Endodermal cell (in vitro differentiated cells): ENCODE measurements at regions not wholly inside any gene's neighbourhood (a gene's known extent, or its start where the extent isn't known, plus 50 kb on each side); places are given as distances from the start of the nearest gene placed in this dataset.
A peak's percentile ranks its signal among the peaks of the same experiment; 100 is the strongest.

Experiments
- DNase-seq: peaks from one replicate; pipeline ENCODE4 v3.0.0-alpha.2; 2017
- H3K27ac ChIP-seq: 2 replicates; pipeline ENCODE4 v1.5.1; 2013; ENCODE audit warnings: mild to moderate bottlenecking, low read depth, low read length, moderate library complexity
- H3K27me3 ChIP-seq: 2 replicates; pipeline ENCODE4 v1.6.1; 2013; ENCODE audit warnings: mild to moderate bottlenecking, low read length, moderate library complexity; ENCODE audit not compliant: insufficient read depth, control insufficient read depth, poor library complexity, severe bottlenecking
- H3K36me3 ChIP-seq: 2 replicates; pipeline ENCODE4 v1.7.0; 2013; ENCODE audit warnings: mild to moderate bottlenecking, low read length, moderate library complexity; ENCODE audit not compliant: control insufficient read depth, insufficient read depth
- H3K4me1 ChIP-seq: one replicate; pipeline ENCODE4 v1.7.0; 2013; ENCODE audit warnings: low read length; ENCODE audit not compliant: control insufficient read depth, insufficient read depth
- H3K4me3 ChIP-seq: 2 replicates; pipeline ENCODE4 v1.5.1; 2013; ENCODE audit warnings: mild to moderate bottlenecking, low read length, moderate library complexity
- H3K9ac ChIP-seq: 2 replicates; pipeline ENCODE4 v1.6.1; 2013; ENCODE audit warnings: mild to moderate bottlenecking, low read length, moderate library complexity; ENCODE audit not compliant: poor library complexity, severe bottlenecking; ENCODE audit errors: extremely low read depth
- H3K9me3 ChIP-seq: 2 replicates; pipeline ENCODE4 v1.6.1; 2013; ENCODE audit warnings: mild to moderate bottlenecking, low read length, moderate library complexity; ENCODE audit not compliant: control insufficient read depth
- H3K27ac Mint-ChIP-seq: 2 replicates; pipeline ENCODE4 v1.8.0; 2020; ENCODE audit warnings: mixed read lengths
- H3K27me3 Mint-ChIP-seq: 2 replicates; pipeline ENCODE4 v1.8.0; 2021; ENCODE audit warnings: mild to moderate bottlenecking, mixed read lengths; ENCODE audit not compliant: insufficient read depth
- H3K36me3 Mint-ChIP-seq: 2 replicates; pipeline ENCODE4 v1.8.0; 2020; ENCODE audit warnings: low read depth, mixed read lengths
- H3K4me1 Mint-ChIP-seq: 2 replicates; pipeline ENCODE4 v1.8.0; 2020; ENCODE audit warnings: mixed read lengths
- H3K4me3 Mint-ChIP-seq: 2 replicates; pipeline ENCODE4 v1.8.0; 2020; ENCODE audit warnings: mild to moderate bottlenecking, moderate library complexity, mixed read lengths
- H3K9me3 Mint-ChIP-seq: 2 replicates; pipeline ENCODE4 v1.8.0; 2020; ENCODE audit warnings: mild to moderate bottlenecking, mixed read lengths
- WGBS, 2 experiments: methylation state at CpG; one replicate each; pipeline versions ENCODE4 v1.1.5 to v1.1.7; 2013; ENCODE audit warnings: missing lambda C conversion rate in 2 of 2, mixed read lengths in 1 of 2; ENCODE audit not compliant: insufficient coverage in 1 of 2, insufficient read length in 1 of 2; 5-methylcytosine and 5-hydroxymethylcytosine counted together
- TF ChIP-seq, protein P1 (sequence below): fragments of 200-600 bp; sonication (generic); conservative IDR thresholded peaks from 2 replicates; pipeline ENCODE4 v1.5.0; 2021; ENCODE audit warnings: antibody characterized with exemption, mild to moderate bottlenecking

DNA sequence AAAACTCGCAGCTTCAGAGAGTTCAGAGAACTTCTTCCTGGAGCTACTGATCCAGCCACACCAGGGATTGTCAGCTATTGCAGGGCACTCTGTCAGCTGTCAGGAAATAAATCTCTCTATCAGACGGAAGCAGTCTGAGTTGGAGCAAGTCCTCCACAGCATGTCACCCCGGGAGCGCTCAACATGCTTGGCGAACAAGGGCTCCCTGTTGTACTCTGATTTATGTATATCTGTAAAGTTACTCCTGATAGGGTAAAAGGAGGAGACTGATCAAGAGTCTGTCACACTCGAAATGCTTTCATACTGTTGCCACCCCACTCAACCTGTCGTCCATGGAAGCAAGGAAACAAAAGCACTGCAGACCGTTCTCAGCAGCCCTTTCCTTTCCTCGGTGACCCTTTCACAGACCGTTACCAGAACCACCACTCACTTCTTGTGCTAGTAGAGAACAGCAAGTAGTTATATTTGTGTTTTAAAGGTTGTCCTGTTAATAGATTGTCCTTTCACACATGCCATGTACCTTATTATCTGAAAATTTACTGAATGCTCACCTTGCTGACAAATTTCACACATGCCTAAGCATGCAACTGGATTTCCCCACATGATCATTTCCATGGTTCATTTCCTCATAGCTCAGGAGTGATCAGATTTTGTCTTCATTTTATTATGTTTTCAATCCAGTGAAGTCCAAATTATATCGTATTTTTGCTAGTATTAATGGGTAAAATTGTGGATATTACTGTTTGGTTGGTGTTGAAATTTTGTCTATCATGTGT, 2108.9 kb upstream of the TENM3 start:
- Histone ChIP-seq H3K4me3 (no peak overlapping the region), H3K36me3 (no peaks in the 10 kb centered on the region), H3K9me3 (no peaks in the 10 kb centered on the region), H3K27me3 (no peaks in the 10 kb centered on the region), H3K27ac (no peak overlapping the region), H3K9ac (no peak overlapping the region), H3K4me1 (peaks cover 7% of the 10 kb centered on the region)
- H3K4me1 Mint-ChIP-seq: peaks cover 33% of the 10 kb centered on the region
- no peak overlapping the region for H3K4me3 Mint-ChIP-seq
- peak overlapping the region; percentile 49 for H3K27ac Mint-ChIP-seq
- peak; percentile 54 for DNase-seq
- WGBS, 2 experiments: 65 to 75% methylated on average over 3 to 11 of the region's 11 CpGs
- H3K9me3 Mint-ChIP-seq: no peaks in the 10 kb centered on the region
- TF ChIP-seq, protein P1, sequence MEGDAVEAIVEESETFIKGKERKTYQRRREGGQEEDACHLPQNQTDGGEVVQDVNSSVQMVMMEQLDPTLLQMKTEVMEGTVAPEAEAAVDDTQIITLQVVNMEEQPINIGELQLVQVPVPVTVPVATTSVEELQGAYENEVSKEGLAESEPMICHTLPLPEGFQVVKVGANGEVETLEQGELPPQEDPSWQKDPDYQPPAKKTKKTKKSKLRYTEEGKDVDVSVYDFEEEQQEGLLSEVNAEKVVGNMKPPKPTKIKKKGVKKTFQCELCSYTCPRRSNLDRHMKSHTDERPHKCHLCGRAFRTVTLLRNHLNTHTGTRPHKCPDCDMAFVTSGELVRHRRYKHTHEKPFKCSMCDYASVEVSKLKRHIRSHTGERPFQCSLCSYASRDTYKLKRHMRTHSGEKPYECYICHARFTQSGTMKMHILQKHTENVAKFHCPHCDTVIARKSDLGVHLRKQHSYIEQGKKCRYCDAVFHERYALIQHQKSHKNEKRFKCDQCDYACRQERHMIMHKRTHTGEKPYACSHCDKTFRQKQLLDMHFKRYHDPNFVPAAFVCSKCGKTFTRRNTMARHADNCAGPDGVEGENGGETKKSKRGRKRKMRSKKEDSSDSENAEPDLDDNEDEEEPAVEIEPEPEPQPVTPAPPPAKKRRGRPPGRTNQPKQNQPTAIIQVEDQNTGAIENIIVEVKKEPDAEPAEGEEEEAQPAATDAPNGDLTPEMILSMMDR: no peak
- no peaks in the 10 kb centered on the region for H3K27me3 Mint-ChIP-seq
- no peaks in the 10 kb centered on the region for H3K36me3 Mint-ChIP-seq

DNA sequence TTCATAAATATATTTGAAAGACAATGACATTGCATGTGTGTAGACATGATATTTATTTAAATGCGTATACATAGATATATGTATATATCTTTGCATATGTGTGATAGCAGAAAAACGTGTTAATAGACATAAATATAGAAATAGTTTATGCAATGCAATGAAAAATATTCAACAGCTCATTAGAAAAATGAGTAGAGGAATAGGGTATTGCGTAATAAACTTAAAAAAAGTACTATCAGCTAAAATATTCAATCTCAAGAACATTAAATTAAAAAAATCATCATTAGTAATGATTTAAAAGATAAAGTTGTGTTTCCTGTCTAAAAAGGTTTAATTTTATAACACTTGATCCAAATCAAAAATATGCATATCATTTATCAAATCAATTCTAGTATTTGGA, 2101.5 kb upstream of the TENM3 start:
- no peak for DNase-seq
- H3K36me3 ChIP-seq: no peaks in the 10 kb centered on the region
- peaks cover 2% of the 10 kb centered on the region for H3K4me1 ChIP-seq
- no peak overlapping the region for H3K27ac ChIP-seq
- Mint-ChIP-seq H3K4me1 (peaks cover 13% of the 10 kb centered on the region), H3K9me3 (no peaks in the 10 kb centered on the region), H3K27me3 (no peaks in the 10 kb centered on the region), H3K27ac (no peak overlapping the region), H3K4me3 (no peak overlapping the region), H3K36me3 (no peaks in the 10 kb centered on the region)
- H3K9me3 ChIP-seq: no peaks in the 10 kb centered on the region
- no peaks in the 10 kb centered on the region for H3K27me3 ChIP-seq
- TF ChIP-seq, protein P1: no peak
- H3K9ac ChIP-seq: no peak overlapping the region
- H3K4me3 ChIP-seq: no peak overlapping the region
- WGBS, 2 experiments: 100% methylated on average over 1 of the region's 3 CpGs; no CpG with 5 or more reads in 1 of the 2 experiments

DNA sequence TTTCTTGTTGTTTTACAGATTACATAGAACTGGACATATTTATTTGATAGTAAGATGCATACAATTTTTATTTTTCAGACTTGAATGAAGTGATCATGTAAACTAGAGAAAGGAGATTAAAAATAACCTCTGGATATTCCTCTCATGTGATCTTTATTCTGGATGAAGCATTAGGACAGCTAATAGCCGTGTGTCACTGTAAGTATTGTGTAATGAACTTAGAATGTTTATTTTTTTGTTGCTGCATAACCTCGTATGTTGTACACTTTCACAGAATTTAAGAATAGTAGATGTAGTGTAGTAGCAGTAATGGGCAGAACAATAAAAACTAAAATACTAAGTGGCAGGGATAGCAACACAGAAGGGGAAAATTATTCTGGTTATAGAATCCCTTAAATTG, 2094.5 kb upstream of the TENM3 start:
- Histone ChIP-seq H3K27ac (no peak overlapping the region), H3K27me3 (no peaks in the 10 kb centered on the region), H3K4me3 (no peak overlapping the region), H3K9me3 (no peaks in the 10 kb centered on the region), H3K4me1 (no peaks in the 10 kb centered on the region), H3K36me3 (no peaks in the 10 kb centered on the region), H3K9ac (no peak overlapping the region)
- no peaks in the 10 kb centered on the region for H3K9me3 Mint-ChIP-seq
- WGBS, 2 experiments: 94 to 100% methylated on average over 2 of the region's 2 CpGs
- H3K4me3 Mint-ChIP-seq: no peak overlapping the region
- no peak for DNase-seq
- no peaks in the 10 kb centered on the region for H3K27me3 Mint-ChIP-seq
- H3K36me3 Mint-ChIP-seq: no peaks in the 10 kb centered on the region
- TF ChIP-seq, protein P1: no peak
- no peak overlapping the region for H3K27ac Mint-ChIP-seq
- H3K4me1 Mint-ChIP-seq: peaks cover 4% of the 10 kb centered on the region
